ENCODE measurements at regions not wholly inside any gene's neighbourhood (a gene's known extent, or its start where the extent isn't known, plus 50 kb on each side); places are given as distances from the start of the nearest gene placed in this dataset.

DNA sequence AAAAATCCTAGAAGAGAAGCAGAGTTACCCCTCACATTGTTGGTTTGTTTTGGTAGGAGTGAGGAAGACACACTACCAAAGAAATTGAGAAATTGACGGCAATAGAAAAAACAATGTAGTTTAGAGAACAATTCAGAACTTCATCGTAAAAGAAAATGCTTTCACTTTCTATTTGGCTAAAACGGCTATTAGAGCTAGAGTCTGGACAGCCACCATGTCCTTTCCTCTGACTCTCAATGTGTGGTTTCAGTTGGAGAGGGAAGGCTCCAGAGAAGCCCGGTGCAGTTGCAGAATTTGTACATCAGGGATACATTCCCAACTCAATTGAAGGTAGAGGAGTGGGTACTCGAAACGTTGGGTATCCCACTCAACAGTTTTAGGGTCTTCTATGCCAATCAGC lies 535.3 kb downstream of the GALC start:
- peak; percentile 17 for DNase-seq (ENCODE audit: low read depth)
- TF ChIP-seq, protein P1, sequence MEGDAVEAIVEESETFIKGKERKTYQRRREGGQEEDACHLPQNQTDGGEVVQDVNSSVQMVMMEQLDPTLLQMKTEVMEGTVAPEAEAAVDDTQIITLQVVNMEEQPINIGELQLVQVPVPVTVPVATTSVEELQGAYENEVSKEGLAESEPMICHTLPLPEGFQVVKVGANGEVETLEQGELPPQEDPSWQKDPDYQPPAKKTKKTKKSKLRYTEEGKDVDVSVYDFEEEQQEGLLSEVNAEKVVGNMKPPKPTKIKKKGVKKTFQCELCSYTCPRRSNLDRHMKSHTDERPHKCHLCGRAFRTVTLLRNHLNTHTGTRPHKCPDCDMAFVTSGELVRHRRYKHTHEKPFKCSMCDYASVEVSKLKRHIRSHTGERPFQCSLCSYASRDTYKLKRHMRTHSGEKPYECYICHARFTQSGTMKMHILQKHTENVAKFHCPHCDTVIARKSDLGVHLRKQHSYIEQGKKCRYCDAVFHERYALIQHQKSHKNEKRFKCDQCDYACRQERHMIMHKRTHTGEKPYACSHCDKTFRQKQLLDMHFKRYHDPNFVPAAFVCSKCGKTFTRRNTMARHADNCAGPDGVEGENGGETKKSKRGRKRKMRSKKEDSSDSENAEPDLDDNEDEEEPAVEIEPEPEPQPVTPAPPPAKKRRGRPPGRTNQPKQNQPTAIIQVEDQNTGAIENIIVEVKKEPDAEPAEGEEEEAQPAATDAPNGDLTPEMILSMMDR (conservative IDR thresholded peaks at IDR 0.05; ENCODE audit: control insufficient read depth, insufficient read depth, low read depth, low read length): no peak
- H3K4me3 ChIP-seq (ENCODE audit: control insufficient read depth, low read depth, low read length): peak overlapping the region; percentile 23

DNA sequence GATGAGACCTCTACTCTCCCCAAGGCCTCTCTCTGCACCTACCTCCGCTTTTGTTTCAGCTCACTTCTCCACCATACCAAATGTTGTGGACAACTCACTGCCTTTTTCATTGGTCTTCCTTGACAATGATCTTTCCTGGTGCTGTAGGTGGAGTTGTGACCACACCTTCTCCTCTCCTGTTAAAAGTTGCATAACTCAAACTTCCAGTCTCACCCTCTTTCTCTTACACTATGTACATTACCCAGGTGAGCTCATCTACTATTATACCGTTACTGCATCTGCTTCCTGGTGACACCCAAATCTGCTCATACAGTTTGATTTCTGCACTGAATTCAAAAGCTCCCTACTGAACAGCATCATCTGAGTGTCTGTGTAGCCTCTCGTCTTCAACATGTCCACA lies 542.8 kb downstream of the GALC start:
- TF ChIP-seq, protein P1 (conservative IDR thresholded peaks at IDR 0.05; ENCODE audit: control insufficient read depth, insufficient read depth, low read depth, low read length): no peak
- DNase-seq (ENCODE audit: low read depth): no peak
- H3K4me3 ChIP-seq (ENCODE audit: control insufficient read depth, low read depth, low read length): no peak overlapping the region

GRCh38 chr14:87449016-87449415 lies 544.0 kb downstream of the GALC start:
- TF ChIP-seq, protein P1 (conservative IDR thresholded peaks at IDR 0.05; ENCODE audit: control insufficient read depth, insufficient read depth, low read depth, low read length): no peak
- DNase-seq (ENCODE audit: low read depth): no peak
- H3K4me3 ChIP-seq (ENCODE audit: control insufficient read depth, low read depth, low read length): no peak overlapping the region

- no peak overlapping the region for H3K4me3 ChIP-seq (ENCODE audit: control insufficient read depth, low read depth, low read length)
- TF ChIP-seq, protein P1 (conservative IDR thresholded peaks at IDR 0.05; ENCODE audit: control insufficient read depth, insufficient read depth, low read depth, low read length): no peak
- DNase-seq (ENCODE audit: low read depth): peak; percentile 86
Observed at GRCh38 chr14:87443787-87444186, 549.2 kb downstream of the GALC start.

- H3K4me3 ChIP-seq (ENCODE audit: control insufficient read depth, low read depth, low read length): no peak overlapping the region
- TF ChIP-seq, protein P1 (conservative IDR thresholded peaks at IDR 0.05; ENCODE audit: control insufficient read depth, insufficient read depth, low read depth, low read length): no peak
- no peak for DNase-seq (ENCODE audit: low read depth)
Observed at GRCh38 chr14:87443039-87443438, 549.9 kb downstream of the GALC start.

GRCh38 chr14:87437158-87437557 lies 555.8 kb downstream of the GALC start:
- no peak for DNase-seq (ENCODE audit: low read depth)
- TF ChIP-seq, protein P1 (conservative IDR thresholded peaks at IDR 0.05; ENCODE audit: control insufficient read depth, insufficient read depth, low read depth, low read length): no peak

DNA sequence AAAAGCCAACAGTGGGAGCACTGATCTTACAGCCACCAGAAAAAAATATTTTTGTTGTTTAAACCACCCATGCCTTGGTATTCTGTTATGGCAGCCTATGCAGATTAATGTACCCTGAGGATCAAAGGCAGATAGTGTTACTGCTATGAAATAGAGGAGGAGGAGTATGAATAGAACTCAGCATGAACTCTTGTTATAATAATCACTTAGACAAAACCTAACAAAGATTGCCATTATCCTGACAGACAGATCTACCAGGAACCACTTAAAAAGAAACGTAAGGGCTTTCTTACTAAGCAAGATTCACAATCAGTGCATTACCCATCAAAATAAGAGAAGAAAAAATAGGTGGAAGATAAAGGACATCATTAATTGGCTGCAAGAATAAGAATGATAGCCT lies 558.3 kb downstream of the GALC start:
- H3K4me3 ChIP-seq (ENCODE audit: control insufficient read depth, low read depth, low read length): no peak overlapping the region
- TF ChIP-seq, protein P1 (conservative IDR thresholded peaks at IDR 0.05; ENCODE audit: control insufficient read depth, insufficient read depth, low read depth, low read length): no peak
- no peak for DNase-seq (ENCODE audit: low read depth)

More at GRCh38 chr14:87437158-87437557, 555.8 kb downstream of the GALC start:
- H3K4me3 ChIP-seq (ENCODE audit: control insufficient read depth, low read depth, low read length): no peak overlapping the region
